Breast epithelium (tissue), 4 donors: ENCODE measurements at regions not wholly inside any gene's neighbourhood (a gene's known extent, or its start where the extent isn't known, plus 50 kb on each side); places are given as distances from the start of the nearest gene placed in this dataset.

Experiments used
- DNase-seq, 2 donors: peaks; one replicate each; pipeline ENCODE4 v3.0.0-alpha.2; 2019; ENCODE audit warnings: low spot score in 2 of 2
- H3K27ac ChIP-seq, 2 donors: fragments of 200-600 bp; sonication (generic) in 1 of 2; one replicate each; pipeline ENCODE4 v1.5.1; 2016 to 2019; ENCODE audit warnings: mild to moderate bottlenecking in 1 of 2
- H3K27me3 ChIP-seq, 2 donors: fragments of 200-600 bp; sonication (generic) in 1 of 2; one replicate each; pipeline versions ENCODE4 v1.5.1 to v1.6.0; 2017 to 2019; ENCODE audit warnings: control low read depth in 1 of 2, mild to moderate bottlenecking in 1 of 2
- H3K36me3 ChIP-seq: fragments of 200-600 bp; one replicate; pipeline ENCODE4 v1.5.1; 2019
- H3K4me1 ChIP-seq, 2 donors: fragments of 200-600 bp; sonication (generic); one replicate each; pipeline ENCODE4 v1.5.1; 2016 to 2019; ENCODE audit warnings: control low read depth in 1 of 2
- H3K4me3 ChIP-seq, 3 donors: fragments of 200-600 bp; sonication (generic); 1 replicate in 2 of 3; 2 replicates in 1 of 3; pipeline ENCODE4 v1.5.1; 2016 to 2019; ENCODE audit warnings: mild to moderate bottlenecking in 3 of 3, moderate library complexity in 2 of 3
- H3K9me3 ChIP-seq, 2 donors: fragments of 200-600 bp; sonication (generic) in 1 of 2; one replicate each; pipeline ENCODE4 v1.5.1; 2016 to 2019; ENCODE audit warnings: control low read depth in 1 of 2
- POLR2A ChIP-seq: fragments of 450-650 bp; IDR thresholded peaks from one replicate; pipeline ENCODE4 v1.6.1; 2016; ENCODE audit warnings: antibody characterized with exemption, mild to moderate bottlenecking, moderate library complexity
- POLR2AphosphoS5 ChIP-seq, 3 donors: sonication (generic); formaldehyde crosslinking; IDR thresholded peaks; one replicate each; pipeline ENCODE4 v1.6.1; 2017; ENCODE audit warnings: antibody characterized with exemption in 3 of 3
- intact Hi-C: fragments of 100-400 bp; cut with DNase I; formaldehyde crosslinking; loops from one replicate; pipeline ENCODE4 v1.15.1; 2023; ENCODE audit warnings: low total_unique reads
- TF ChIP-seq, protein P1 (sequence below), 3 donors: fragments of 450-650 bp; IDR thresholded peaks; one replicate each; pipeline ENCODE4 v1.5.1; 2016 to 2017; ENCODE audit warnings: antibody characterized with exemption in 3 of 3, mild to moderate bottlenecking in 3 of 3, moderate library complexity in 3 of 3

GRCh38 chr4:19940861-19941260 is 310.8 kb upstream of the SLIT2 start:
- intact Hi-C loops: no loop called here
- Histone ChIP-seq H3K9me3 (no peaks in the 10 kb centered on the region), H3K27me3 (no peaks in the 10 kb centered on the region), H3K27ac (no peak overlapping the region), H3K36me3 (no peaks in the 10 kb centered on the region), H3K4me1 (peaks cover 0 to 3% of the 10 kb centered on the region in 2 donors), H3K4me3 (no peak overlapping the region)
- TF ChIP-seq POLR2A (no peak), POLR2AphosphoS5 (IDR thresholded peaks at IDR 0.05) (no peak)
- no peak for DNase-seq

DNA sequence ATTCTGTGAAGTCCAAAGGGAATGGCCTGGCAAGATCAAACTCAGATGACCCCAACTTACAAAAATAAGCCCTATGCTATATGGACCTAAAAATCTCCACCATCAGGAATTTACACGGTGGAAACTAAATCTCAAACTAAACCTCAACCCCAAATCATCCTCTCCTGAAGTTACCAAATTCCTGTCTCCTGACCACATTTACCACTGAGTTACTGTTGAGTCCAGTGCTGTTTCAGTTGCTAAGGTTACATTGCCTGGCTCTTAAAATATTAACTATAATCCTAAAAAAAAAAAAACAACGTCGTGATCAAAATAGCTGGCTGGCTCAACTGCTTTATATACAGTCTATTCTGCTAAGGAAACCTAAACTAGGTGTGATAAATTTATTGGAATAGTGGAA is 315.2 kb upstream of the SLIT2 start:
- Histone ChIP-seq H3K4me3 (no peak overlapping the region), H3K36me3 (no peaks in the 10 kb centered on the region), H3K4me1 (no peaks in the 10 kb centered on the region), H3K27me3 (no peaks in the 10 kb centered on the region), H3K27ac (no peak overlapping the region), H3K9me3 (no peaks in the 10 kb centered on the region)
- no peak for DNase-seq
- TF ChIP-seq POLR2A (no peak), POLR2AphosphoS5 (IDR thresholded peaks at IDR 0.05) (no peak)
- TF ChIP-seq, protein P1, sequence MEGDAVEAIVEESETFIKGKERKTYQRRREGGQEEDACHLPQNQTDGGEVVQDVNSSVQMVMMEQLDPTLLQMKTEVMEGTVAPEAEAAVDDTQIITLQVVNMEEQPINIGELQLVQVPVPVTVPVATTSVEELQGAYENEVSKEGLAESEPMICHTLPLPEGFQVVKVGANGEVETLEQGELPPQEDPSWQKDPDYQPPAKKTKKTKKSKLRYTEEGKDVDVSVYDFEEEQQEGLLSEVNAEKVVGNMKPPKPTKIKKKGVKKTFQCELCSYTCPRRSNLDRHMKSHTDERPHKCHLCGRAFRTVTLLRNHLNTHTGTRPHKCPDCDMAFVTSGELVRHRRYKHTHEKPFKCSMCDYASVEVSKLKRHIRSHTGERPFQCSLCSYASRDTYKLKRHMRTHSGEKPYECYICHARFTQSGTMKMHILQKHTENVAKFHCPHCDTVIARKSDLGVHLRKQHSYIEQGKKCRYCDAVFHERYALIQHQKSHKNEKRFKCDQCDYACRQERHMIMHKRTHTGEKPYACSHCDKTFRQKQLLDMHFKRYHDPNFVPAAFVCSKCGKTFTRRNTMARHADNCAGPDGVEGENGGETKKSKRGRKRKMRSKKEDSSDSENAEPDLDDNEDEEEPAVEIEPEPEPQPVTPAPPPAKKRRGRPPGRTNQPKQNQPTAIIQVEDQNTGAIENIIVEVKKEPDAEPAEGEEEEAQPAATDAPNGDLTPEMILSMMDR (IDR thresholded peaks at IDR 0.05): no peak
- intact Hi-C loops: no loop called here

DNA sequence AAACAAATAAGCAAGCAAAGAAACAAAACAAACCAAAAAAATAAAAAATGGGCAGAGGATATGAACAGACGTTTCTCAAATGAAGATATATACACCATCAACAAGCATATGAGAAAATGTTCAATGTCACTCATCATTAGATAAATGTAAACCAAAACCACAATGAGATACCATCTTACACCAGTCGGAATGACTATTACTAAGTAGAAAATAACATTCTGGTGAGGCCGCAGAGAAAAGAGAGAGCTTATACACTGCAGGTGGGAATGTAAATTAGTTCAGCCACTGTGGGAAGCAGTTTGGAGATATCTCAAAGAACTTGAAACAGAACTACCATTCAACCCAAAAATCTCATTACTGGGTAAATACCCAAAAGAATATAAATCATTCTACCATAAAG is 321.0 kb upstream of the SLIT2 start:
- TF ChIP-seq POLR2A: no peak
- TF ChIP-seq, protein P1 (IDR thresholded peaks at IDR 0.05): no peak
- TF ChIP-seq POLR2AphosphoS5 (IDR thresholded peaks at IDR 0.05): no peak
- Histone ChIP-seq H3K4me1 (no peaks in the 10 kb centered on the region), H3K27ac (no peak overlapping the region), H3K36me3 (no peaks in the 10 kb centered on the region), H3K27me3 (no peaks in the 10 kb centered on the region), H3K9me3 (no peaks in the 10 kb centered on the region), H3K4me3 (no peak overlapping the region)
- no peak for DNase-seq
- intact Hi-C loops: no loop called here

DNA sequence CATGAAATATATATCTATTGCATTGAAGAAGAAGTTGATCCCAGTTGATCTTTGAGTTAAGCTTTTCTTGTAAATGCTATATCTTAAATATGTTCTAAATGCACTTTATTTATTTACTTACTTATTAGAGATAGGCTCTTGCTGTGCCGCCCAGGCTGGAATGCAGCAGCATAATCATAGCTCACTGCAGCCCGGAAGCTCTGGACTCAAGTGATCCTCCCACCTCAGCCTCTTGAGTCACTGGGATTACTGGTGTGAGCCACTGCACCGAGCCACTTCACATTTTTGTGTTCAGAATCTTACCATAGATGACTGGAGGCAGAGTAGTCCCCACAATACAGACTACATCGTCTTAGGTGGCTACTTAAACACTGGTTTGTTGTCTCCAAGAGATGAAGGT is 324.3 kb upstream of the SLIT2 start:
- intact Hi-C loops: no loop called here
- H3K27me3 ChIP-seq: no peaks in the 10 kb centered on the region
- H3K36me3 ChIP-seq: no peaks in the 10 kb centered on the region
- H3K4me3 ChIP-seq: no peak overlapping the region
- TF ChIP-seq POLR2AphosphoS5 (IDR thresholded peaks at IDR 0.05) (no peak), POLR2A (no peak)
- TF ChIP-seq, protein P1 (IDR thresholded peaks at IDR 0.05): no peak
- DNase-seq: no peak
- no peak overlapping the region for H3K27ac ChIP-seq
- no peaks in the 10 kb centered on the region for H3K4me1 ChIP-seq
- no peaks in the 10 kb centered on the region for H3K9me3 ChIP-seq

GRCh38 chr4:19925516-19925915 is 326.2 kb upstream of the SLIT2 start:
- Histone ChIP-seq H3K27ac (no peak overlapping the region), H3K27me3 (no peaks in the 10 kb centered on the region), H3K4me3 (no peak overlapping the region), H3K9me3 (no peaks in the 10 kb centered on the region), H3K4me1 (no peaks in the 10 kb centered on the region), H3K36me3 (no peaks in the 10 kb centered on the region)
- no peak for DNase-seq
- no peak for TF ChIP-seq POLR2AphosphoS5 (IDR thresholded peaks at IDR 0.05)
- TF ChIP-seq, protein P1 (IDR thresholded peaks at IDR 0.05): no peak
- intact Hi-C loops: no loop called here

DNA sequence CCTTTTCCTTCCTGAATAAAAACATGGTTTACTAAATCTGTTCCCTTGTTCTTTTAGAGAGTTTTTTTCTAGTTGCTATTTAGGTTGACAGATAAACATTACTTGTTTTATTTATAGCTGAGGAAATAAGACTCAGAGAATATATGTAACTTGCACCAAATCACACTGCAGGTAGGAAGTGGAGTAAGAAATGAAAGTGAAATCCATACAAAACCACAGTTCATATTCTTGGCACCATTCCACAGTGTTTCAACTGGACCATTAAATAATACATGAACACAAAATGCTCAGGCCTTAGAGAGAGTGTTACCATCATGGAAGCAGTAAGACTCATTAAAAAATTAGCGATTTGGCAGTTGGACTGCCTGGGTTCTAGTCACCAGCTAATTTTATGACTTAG is 326.9 kb upstream of the SLIT2 start:
- intact Hi-C loops: no loop called here
- no peak for DNase-seq
- Histone ChIP-seq H3K27me3 (no peaks in the 10 kb centered on the region), H3K36me3 (no peaks in the 10 kb centered on the region), H3K9me3 (no peaks in the 10 kb centered on the region), H3K27ac (no peak overlapping the region), H3K4me1 (no peaks in the 10 kb centered on the region), H3K4me3 (no peak overlapping the region)
- TF ChIP-seq, protein P1 (IDR thresholded peaks at IDR 0.05): no peak
- no peak for TF ChIP-seq POLR2A
- TF ChIP-seq POLR2AphosphoS5 (IDR thresholded peaks at IDR 0.05): no peak
